Right lobe of liver (tissue), 4 donors: ENCODE measurements at regions not wholly inside any gene's neighbourhood (a gene's known extent, or its start where the extent isn't known, plus 50 kb on each side); places are given as distances from the start of the nearest gene placed in this dataset.

Source experiments
- POLR2A ChIP-seq: fragments of 450-650 bp; IDR thresholded peaks from one replicate; pipeline ENCODE4 v1.6.1; 2017; ENCODE audit warnings: antibody characterized with exemption, mild to moderate bottlenecking
- TF ChIP-seq, protein P1 (sequence below), 4 donors: fragments of 200-600 bp in 3 of 4; fragments of 450-650 bp in 1 of 4; IDR thresholded peaks; one replicate each; pipeline versions ENCODE4 v1.5.1 to v1.8.0; 2016 to 2022; ENCODE audit warnings: antibody characterized with exemption in 4 of 4, mild to moderate bottlenecking in 2 of 4
- donor health status: DM: no; HTN: no; CAD: no.
- donor health status: DM: no; HTN: no; CAD: no.
- donor health status: DM: no; HTN: yes; CAD: no.

DNA sequence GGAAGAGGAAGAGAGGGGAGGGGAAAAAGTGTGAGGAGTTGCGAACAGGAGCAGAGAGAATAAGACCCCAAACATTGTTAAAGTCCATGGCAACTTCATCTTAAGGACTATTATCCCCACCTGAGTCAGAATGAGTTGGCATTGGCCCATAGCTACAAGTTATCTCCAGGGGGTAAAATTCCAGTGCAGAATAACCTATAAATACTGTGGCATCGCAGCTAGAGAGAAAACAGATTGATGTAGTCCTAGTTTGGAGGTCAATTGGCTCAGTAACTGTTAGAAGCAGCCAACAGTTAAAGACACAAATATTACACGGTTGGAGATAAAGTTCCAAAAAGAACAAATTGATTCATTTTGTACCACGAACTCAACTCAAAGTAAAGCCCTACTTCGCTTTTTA, 313.9 kb upstream of the CCDC54 start:
- TF ChIP-seq, protein P1, sequence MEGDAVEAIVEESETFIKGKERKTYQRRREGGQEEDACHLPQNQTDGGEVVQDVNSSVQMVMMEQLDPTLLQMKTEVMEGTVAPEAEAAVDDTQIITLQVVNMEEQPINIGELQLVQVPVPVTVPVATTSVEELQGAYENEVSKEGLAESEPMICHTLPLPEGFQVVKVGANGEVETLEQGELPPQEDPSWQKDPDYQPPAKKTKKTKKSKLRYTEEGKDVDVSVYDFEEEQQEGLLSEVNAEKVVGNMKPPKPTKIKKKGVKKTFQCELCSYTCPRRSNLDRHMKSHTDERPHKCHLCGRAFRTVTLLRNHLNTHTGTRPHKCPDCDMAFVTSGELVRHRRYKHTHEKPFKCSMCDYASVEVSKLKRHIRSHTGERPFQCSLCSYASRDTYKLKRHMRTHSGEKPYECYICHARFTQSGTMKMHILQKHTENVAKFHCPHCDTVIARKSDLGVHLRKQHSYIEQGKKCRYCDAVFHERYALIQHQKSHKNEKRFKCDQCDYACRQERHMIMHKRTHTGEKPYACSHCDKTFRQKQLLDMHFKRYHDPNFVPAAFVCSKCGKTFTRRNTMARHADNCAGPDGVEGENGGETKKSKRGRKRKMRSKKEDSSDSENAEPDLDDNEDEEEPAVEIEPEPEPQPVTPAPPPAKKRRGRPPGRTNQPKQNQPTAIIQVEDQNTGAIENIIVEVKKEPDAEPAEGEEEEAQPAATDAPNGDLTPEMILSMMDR (IDR thresholded peaks at IDR 0.05): no peak
- TF ChIP-seq POLR2A: no peak
